Endothelial cell of umbilical vein (primary cell): ENCODE measurements at regions not wholly inside any gene's neighbourhood (a gene's known extent, or its start where the extent isn't known, plus 50 kb on each side); places are given as distances from the start of the nearest gene placed in this dataset.

Experiments
- BruUV-seq: library from RNA; stranded (reverse); fragments of 400-500 nt; replicated peaks from 2 replicates; lab custom pipeline; 2021; lab: Mats Ljungman, UMichigan
- CTCF ChIA-PET: fragments of 300-600, 350-600 bp; sonication (Branson Sonifier 250); formaldehyde crosslinking; loops from one replicate; lab custom pipeline; 2021; ENCODE audit warnings: antibody characterized with exemption, inconsistent platforms; lab: Charles Lee
- POLR2A ChIA-PET: fragments of 300-600, 350-600 bp; sonication (Branson Sonifier 250); formaldehyde crosslinking; loops from one replicate; lab custom pipeline; 2021; ENCODE audit warnings: antibody characterized with exemption, inconsistent platforms; lab: Charles Lee
- DNase-seq: peaks from one replicate; pipeline ENCODE4 v3.0.0-alpha.2; 2011; ENCODE audit warnings: low read depth, low spot score
- FAIRE-seq: peaks from 2 replicates; lab custom pipeline; 2011; peaks lifted over from hg19 to GRCh38; lab: Jason Lieb, UNC
- H2AFZ ChIP-seq: 2 replicates; pipeline ENCODE4 v1.6.0; 2012; ENCODE audit warnings: low read depth, low read length, control low read depth, inconsistent platforms
- H3K27ac ChIP-seq: 2 replicates; pipeline ENCODE4 v1.5.1; 2011; ENCODE audit warnings: low read depth, mild to moderate bottlenecking, control low read depth, low read length, moderate library complexity; ENCODE audit not compliant: insufficient read depth
- H3K27me3 ChIP-seq, 2 experiments: 2 replicates each; pipeline versions ENCODE4 v1.6.0 to v1.6.1; 2011; ENCODE audit warnings: low read length in 2 of 2, mixed read lengths in 1 of 2; ENCODE audit not compliant: control insufficient read depth in 2 of 2, insufficient read depth in 2 of 2
- H3K36me3 ChIP-seq, 2 experiments: 2 replicates in 1 of 2; 3 replicates in 1 of 2; pipeline ENCODE4 v1.5.1; 2011; ENCODE audit warnings: low read length in 2 of 2, mild to moderate bottlenecking in 1 of 2, moderate library complexity in 1 of 2; ENCODE audit not compliant: control insufficient read depth in 2 of 2, insufficient read depth in 2 of 2; ENCODE audit errors: extremely low read depth in 1 of 2
- H3K4me1 ChIP-seq: 3 replicates; pipeline ENCODE4 v1.5.1; 2011; ENCODE audit warnings: mild to moderate bottlenecking, low read length; ENCODE audit not compliant: control insufficient read depth, insufficient read depth; ENCODE audit errors: extremely low read depth
- H3K4me2 ChIP-seq: 2 replicates; pipeline ENCODE4 v1.6.1; 2011; ENCODE audit warnings: low read length, control low read depth, mixed read lengths; ENCODE audit not compliant: insufficient read depth
- H3K4me3 ChIP-seq, 3 experiments: fragments of 200-600 bp in 1 of 3; sonication (generic), shearing (Covaris generic) in 1 of 3; replicated peaks in 1 of 3; 2 replicates each; pipeline ENCODE4 v1.5.1; 2011 to 2016; ENCODE audit warnings: control low read depth in 3 of 3, low read length in 3 of 3, mild to moderate bottlenecking in 2 of 3, inconsistent platforms in 1 of 3, low read depth in 1 of 3, moderate library complexity in 1 of 3; ENCODE audit not compliant: insufficient read depth in 1 of 3
- H3K79me2 ChIP-seq: 2 replicates; pipeline ENCODE4 v1.6.0; 2012; ENCODE audit warnings: low read length, inconsistent platforms; ENCODE audit not compliant: control insufficient read depth, insufficient read depth
- H3K9ac ChIP-seq: replicated peaks from 2 replicates; pipeline ENCODE3; 2011; ENCODE audit warnings: low read length, control low read depth; ENCODE audit not compliant: insufficient read depth; ENCODE audit errors: extremely low read depth
- H3K9me1 ChIP-seq: replicated peaks from 3 replicates; pipeline ENCODE4 v1.6.0; 2011; ENCODE audit warnings: mild to moderate bottlenecking, low read length; ENCODE audit not compliant: control insufficient read depth, insufficient read depth; ENCODE audit errors: extremely low read depth
- H3K9me3 ChIP-seq: replicated peaks from 2 replicates; pipeline ENCODE4 v1.5.1; 2012; ENCODE audit warnings: low read length, inconsistent platforms; ENCODE audit not compliant: control insufficient read depth, insufficient read depth
- H4K20me1 ChIP-seq: replicated peaks from 2 replicates; pipeline ENCODE3; 2011; ENCODE audit warnings: mild to moderate bottlenecking, low read length; ENCODE audit not compliant: control insufficient read depth, insufficient read depth; ENCODE audit errors: extremely low read depth
- EZH2 ChIP-seq: IDR thresholded peaks from 2 replicates; pipeline ENCODE4 v1.6.1; 2012; ENCODE audit warnings: borderline replicate concordance, low read depth, mild to moderate bottlenecking, moderate library complexity, low read length, inconsistent platforms; ENCODE audit not compliant: severe bottlenecking
- FOS ChIP-seq: IDR thresholded peaks from 2 replicates; pipeline ENCODE4 v1.6.1; 2011; ENCODE audit warnings: mild to moderate bottlenecking, low read length, moderate library complexity, borderline replicate concordance; ENCODE audit not compliant: insufficient read depth
- GATA2 ChIP-seq: IDR thresholded peaks from 2 replicates; pipeline ENCODE4 v1.7.0; 2011; ENCODE audit warnings: low read depth, mild to moderate bottlenecking, moderate library complexity, mixed read lengths, low read length; ENCODE audit not compliant: insufficient read length, insufficient read depth
- JUN ChIP-seq: IDR thresholded peaks from 2 replicates; pipeline ENCODE4 v1.6.1; 2011; ENCODE audit warnings: borderline replicate concordance, low read depth; ENCODE audit not compliant: insufficient read length, insufficient read depth
- MYC ChIP-seq: IDR thresholded peaks from one replicate; pipeline ENCODE4 v1.6.1; 2011; ENCODE audit warnings: mild to moderate bottlenecking, low read depth, low read length
- POLR2A ChIP-seq: IDR thresholded peaks from 2 replicates; pipeline ENCODE4 v1.6.1; 2012; ENCODE audit warnings: low read depth, mild to moderate bottlenecking, control low read depth, low read length
- POLR2AphosphoS5 ChIP-seq: IDR thresholded peaks from 2 replicates; pipeline ENCODE4 v1.6.1; 2012; ENCODE audit warnings: low read depth, mild to moderate bottlenecking, control low read depth, low read length, moderate library complexity; ENCODE audit not compliant: insufficient read depth
- dilution Hi-C: fragments of 300-500 bp; cut with MboI; formaldehyde crosslinking; loops from one replicate; pipeline ENCODE4 v1.15.0; 2019; ENCODE audit warnings: low sequenced_read_pairs; ENCODE audit not compliant: extremely low pct_ligation_motif_present
- intact Hi-C: fragments of 100-400 bp; cut with micrococcal nuclease; formaldehyde crosslinking; loops from one replicate; pipeline ENCODE4 v1.10.0; 2022
- TF ChIP-seq, protein P1 (sequence below): IDR thresholded peaks from 2 replicates; pipeline ENCODE4 v1.6.1; 2011; ENCODE audit not compliant: insufficient read depth, insufficient read length
- TF ChIP-seq, protein P2 (sequence below), 2 donors: IDR thresholded peaks; 1 replicate in 1 of 2; 2 replicates in 1 of 2; pipeline ENCODE4 v1.5.1; 2011; ENCODE audit warnings: low read length in 2 of 2, mild to moderate bottlenecking in 2 of 2, moderate library complexity in 2 of 2, control low read depth in 1 of 2, inconsistent platforms in 1 of 2, low read depth in 1 of 2; ENCODE audit not compliant: insufficient read depth in 1 of 2; ENCODE audit errors: extremely low read depth in 1 of 2

DNA sequence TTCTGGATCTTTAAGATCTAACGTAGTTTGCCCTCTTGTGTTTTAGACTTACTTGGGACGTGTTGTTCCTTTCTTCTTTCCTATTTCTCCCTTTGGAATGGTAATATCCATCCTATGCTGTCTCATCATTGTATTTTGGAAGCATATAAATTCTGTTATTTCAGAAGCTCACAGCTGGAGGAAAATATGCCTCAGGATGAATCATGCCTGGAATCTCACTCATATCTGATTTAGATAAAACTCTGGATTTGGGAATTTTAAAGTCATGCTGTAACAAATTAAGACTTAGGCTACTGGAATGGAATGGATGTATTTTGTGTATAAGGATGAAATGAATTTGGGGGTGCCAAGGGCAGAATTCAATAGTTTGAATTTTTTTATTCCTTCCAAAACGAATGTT, 245.2 kb upstream of the GULP1 start:
- no TSS peak for BruUV-seq

More for the DNA sequence above, 245.2 kb upstream of the GULP1 start:
- ChIA-PET POLR2A (no interaction called here), CTCF (interaction anchor here (1.4 kb wide), 1 partner anchor 14 kb away, joined by 4 read pairs; no protein-coding TSS in a partner anchor)
- Histone ChIP-seq H3K36me3 (no peaks in the 10 kb centered on the region), H3K9me1 (no peaks in the 10 kb centered on the region), H3K79me2 (no peaks in the 10 kb centered on the region), H3K9me3 (no peaks in the 10 kb centered on the region), H4K20me1 (no peaks in the 10 kb centered on the region), H3K4me2 (no peak overlapping the region), H3K4me3 (no peak overlapping the region), H3K4me1 (no peaks in the 10 kb centered on the region), H3K27ac (no peak overlapping the region), H3K27me3 (no peaks in the 10 kb centered on the region), H2AFZ (no peak overlapping the region), H3K9ac (no peak overlapping the region)
- FAIRE-seq (no peak), DNase-seq (peak; percentile 27)
- intact Hi-C loops = no loop called here
- no peak for TF ChIP-seq JUN
- no peak for TF ChIP-seq POLR2A
- TF ChIP-seq POLR2AphosphoS5 = no peak
- TF ChIP-seq, protein P1, sequence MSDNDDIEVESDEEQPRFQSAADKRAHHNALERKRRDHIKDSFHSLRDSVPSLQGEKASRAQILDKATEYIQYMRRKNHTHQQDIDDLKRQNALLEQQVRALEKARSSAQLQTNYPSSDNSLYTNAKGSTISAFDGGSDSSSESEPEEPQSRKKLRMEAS = no peak
- peak; percentile 81 for TF ChIP-seq GATA2
- TF ChIP-seq FOS = peak; percentile 62
- TF ChIP-seq MYC = no peak
- TF ChIP-seq, protein P2, sequence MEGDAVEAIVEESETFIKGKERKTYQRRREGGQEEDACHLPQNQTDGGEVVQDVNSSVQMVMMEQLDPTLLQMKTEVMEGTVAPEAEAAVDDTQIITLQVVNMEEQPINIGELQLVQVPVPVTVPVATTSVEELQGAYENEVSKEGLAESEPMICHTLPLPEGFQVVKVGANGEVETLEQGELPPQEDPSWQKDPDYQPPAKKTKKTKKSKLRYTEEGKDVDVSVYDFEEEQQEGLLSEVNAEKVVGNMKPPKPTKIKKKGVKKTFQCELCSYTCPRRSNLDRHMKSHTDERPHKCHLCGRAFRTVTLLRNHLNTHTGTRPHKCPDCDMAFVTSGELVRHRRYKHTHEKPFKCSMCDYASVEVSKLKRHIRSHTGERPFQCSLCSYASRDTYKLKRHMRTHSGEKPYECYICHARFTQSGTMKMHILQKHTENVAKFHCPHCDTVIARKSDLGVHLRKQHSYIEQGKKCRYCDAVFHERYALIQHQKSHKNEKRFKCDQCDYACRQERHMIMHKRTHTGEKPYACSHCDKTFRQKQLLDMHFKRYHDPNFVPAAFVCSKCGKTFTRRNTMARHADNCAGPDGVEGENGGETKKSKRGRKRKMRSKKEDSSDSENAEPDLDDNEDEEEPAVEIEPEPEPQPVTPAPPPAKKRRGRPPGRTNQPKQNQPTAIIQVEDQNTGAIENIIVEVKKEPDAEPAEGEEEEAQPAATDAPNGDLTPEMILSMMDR (IDR thresholded peaks at IDR 0.05; ENCODE audit: extremely low read depth in 1 of 2, insufficient read depth in 1 of 2, low read depth in 1 of 2, low read length in 2 of 2) = no peak
- no peak for TF ChIP-seq EZH2
- dilution Hi-C loops = no loop called here
